ENCODE measurements at regions not wholly inside any gene's neighbourhood (a gene's known extent, or its start where the extent isn't known, plus 50 kb on each side); places are given as distances from the start of the nearest gene placed in this dataset.

- no peak for TF ChIP-seq ATF2 (IDR thresholded peaks at IDR 0.05; ENCODE audit: low read length)
- no peak for TF ChIP-seq KDM5A (IDR thresholded peaks at IDR 0.05; ENCODE audit: low read length)
- TF ChIP-seq HDAC6 (IDR thresholded peaks at IDR 0.05; ENCODE audit: low read depth, low read length) = no peak
- TF ChIP-seq POLR2AphosphoS5 (IDR thresholded peaks at IDR 0.05; ENCODE audit: low read depth, low read length) = no peak
- no peak for TF ChIP-seq HDAC2 (IDR thresholded peaks at IDR 0.05; ENCODE audit: borderline replicate concordance in 1 of 2, low read depth in 2 of 2, low read length in 2 of 2)
- TF ChIP-seq NANOG (IDR thresholded peaks at IDR 0.05; ENCODE audit: insufficient read depth, low read depth, low read length, poor library complexity, severe bottlenecking) = no peak
Measured at GRCh38 chr13:74476788-74477187, 342.6 kb upstream of the KLF12 start (continued).
